K562 (cell line): ENCODE measurements at regions not wholly inside any gene's neighbourhood (a gene's known extent, or its start where the extent isn't known, plus 50 kb on each side); places are given as distances from the start of the nearest gene placed in this dataset.

Experiments used
- FOXO4 ChIP-seq: fragments of 450-650 bp; formaldehyde crosslinking; IDR thresholded peaks from 2 replicates; pipeline ENCODE4 v1.4.0; 2020; ENCODE audit warnings: mild to moderate bottlenecking, moderate library complexity
- KAT2B ChIP-seq: IDR thresholded peaks from one replicate; pipeline ENCODE4 v1.6.1; 2012; ENCODE audit warnings: low read depth, mild to moderate bottlenecking, control low read depth, inconsistent platforms, low read length, moderate library complexity
- KLF6 ChIP-seq: fragments of 250-450 bp; sonication (Bioruptor Pico); IDR thresholded peaks from 2 replicates; pipeline ENCODE4 v1.4.0; 2020; ENCODE audit warnings: mild to moderate bottlenecking, moderate library complexity, borderline replicate concordance
- NKRF ChIP-seq: fragments of 450-650 bp; IDR thresholded peaks from 2 replicates; pipeline ENCODE4 v1.6.1; 2016; ENCODE audit warnings: borderline replicate concordance
- NRF1 ChIP-seq, 2 experiments: fragments of 450-650 bp; IDR thresholded peaks in 1 of 2; conservative IDR thresholded peaks in 1 of 2; 2 replicates each; pipeline ENCODE4 v1.6.1; 2014; ENCODE audit warnings: mild to moderate bottlenecking in 2 of 2
- PHB2 ChIP-seq: fragments of 450-650 bp; IDR thresholded peaks from 2 replicates; pipeline ENCODE4 v1.6.1; 2017; ENCODE audit warnings: low read depth
- PURB ChIP-seq: sonication (generic); formaldehyde crosslinking; IDR thresholded peaks from 2 replicates; pipeline ENCODE4 v1.9.0; 2021; ENCODE audit warnings: low read depth, mild to moderate bottlenecking, missing genetic modification reagents
- RBBP5 ChIP-seq: fragments of 200-600 bp; sonication (generic); IDR thresholded peaks from 2 replicates; pipeline ENCODE4 v1.6.1; 2012; ENCODE audit warnings: borderline replicate concordance, mild to moderate bottlenecking, low read length, control low read depth, inconsistent platforms; ENCODE audit not compliant: insufficient read depth, poor library complexity, severe bottlenecking
- STAT6 ChIP-seq: sonication (generic); formaldehyde crosslinking; IDR thresholded peaks from 2 replicates; pipeline ENCODE4 v1.8.1; 2023; ENCODE audit warnings: mild to moderate bottlenecking, missing genetic modification reagents
- ZBTB40 ChIP-seq, 2 experiments: fragments of 450-650 bp in 1 of 2; sonication (generic) in 1 of 2; formaldehyde crosslinking in 1 of 2; IDR thresholded peaks; 2 replicates each; pipeline versions ENCODE4 v1.7.1 to v1.9.0; 2016 to 2022; ENCODE audit warnings: inconsistent platforms in 1 of 2, mild to moderate bottlenecking in 1 of 2, missing genetic modification reagents in 1 of 2
- ZNF324 ChIP-seq: fragments of 250-450 bp; sonication (Bioruptor Pico); IDR thresholded peaks from 2 replicates; pipeline ENCODE4 v1.4.0; 2020; ENCODE audit warnings: mild to moderate bottlenecking

- TF ChIP-seq NKRF, result no peak
- TF ChIP-seq FOXO4 (CRISPR knock-in tag), result no peak
- TF ChIP-seq PHB2, result no peak
- no peak for TF ChIP-seq KLF6
- peak; percentile 48 for TF ChIP-seq RBBP5
- no peak for TF ChIP-seq STAT6
- TF ChIP-seq ZBTB40 (IDR thresholded peaks at IDR 0.05), result 0 out of 2 replicates have a peak, but pooled peaks have one; percentile 29
- TF ChIP-seq ZBTB40 (CRISPR knock-in tag; IDR thresholded peaks at IDR 0.05), result no peak
- TF ChIP-seq NRF1 (conservative IDR thresholded peaks at IDR 0.05 in 1 of 2, IDR thresholded peaks at IDR 0.05 in 1 of 2), result peak; percentile 76 to 80
- TF ChIP-seq ZNF324 (CRISPR knock-in tag), result no peak
- no peak for TF ChIP-seq KAT2B
- no peak for TF ChIP-seq PURB
Observed at GRCh38 chr7:101733713-101734475, 83.5 kb upstream of the CUX1 start (continued).
